ENCODE measurements at regions not wholly inside any gene's neighbourhood (a gene's known extent, or its start where the extent isn't known, plus 50 kb on each side); places are given as distances from the start of the nearest gene placed in this dataset.
"Not testable (repeated sequence)": the region's sequence is repeated elsewhere in the genome, so short reads cannot be mapped to it uniquely, and the experiment has no call there.

GRCh38 chr6:84350397-84350796, 123.0 kb upstream of the CEP162 start:
- DNase-seq = peak; percentile 58

GRCh38 chr6:84349542-84349941, 122.1 kb upstream of the CEP162 start:
- DNase-seq = no peak

- DNase-seq = no peak
Observed at GRCh38 chr6:84348801-84349200, 121.4 kb upstream of the CEP162 start.

- DNase-seq = no peak
Observed at GRCh38 chr6:84346372-84346771, 118.9 kb upstream of the CEP162 start.

GRCh38 chr6:84344005-84344404, 116.6 kb upstream of the CEP162 start:
- no peak for DNase-seq

GRCh38 chr6:84340422-84340821, 113.0 kb upstream of the CEP162 start:
- no peak for DNase-seq

- peak; percentile 82 for DNase-seq
Observed at GRCh38 chr6:84333842-84334241, 106.4 kb upstream of the CEP162 start.

GRCh38 chr6:84332139-84333034, 104.9 kb upstream of the CEP162 start:
- DNase-seq = no peak

- DNase-seq = no peak
Observed at GRCh38 chr6:84330325-84330724, 102.9 kb upstream of the CEP162 start.

GRCh38 chr6:84329516-84329915, 102.1 kb upstream of the CEP162 start:
- DNase-seq = peak; percentile 37

- no peak for DNase-seq
Observed at GRCh38 chr6:84329077-84329476, 101.6 kb upstream of the CEP162 start.

- no peak for DNase-seq
Observed at GRCh38 chr6:84317463-84317862, 90.0 kb upstream of the CEP162 start.

GRCh38 chr6:84314377-84314898, 87.0 kb upstream of the CEP162 start:
- DNase-seq = no peak

- DNase-seq = peak; percentile 36
Observed at GRCh38 chr6:84309336-84309735, 81.9 kb upstream of the CEP162 start.

GRCh38 chr6:84304881-84305280, 77.4 kb upstream of the CEP162 start:
- no peak for DNase-seq

GRCh38 chr6:84291033-84291432, 63.6 kb upstream of the CEP162 start:
- not testable (repeated sequence) for DNase-seq

- no peak for DNase-seq
Observed at GRCh38 chr6:84284428-84285049, 57.1 kb upstream of the CEP162 start.

GRCh38 chr6:84282550-84282949, 55.1 kb upstream of the CEP162 start:
- no peak for DNase-seq

- DNase-seq = no peak
Observed at GRCh38 chr6:84280639-84281038, 53.2 kb upstream of the CEP162 start.

- DNase-seq = no peak
Observed at GRCh38 chr6:84280030-84280429, 52.6 kb upstream of the CEP162 start.

GRCh38 chr6:84278321-84278998, 51.0 kb upstream of the CEP162 start:
- peak; percentile 80 for DNase-seq
